ENCODE measurements at regions not wholly inside any gene's neighbourhood (a gene's known extent, or its start where the extent isn't known, plus 50 kb on each side); places are given as distances from the start of the nearest gene placed in this dataset.

DNA sequence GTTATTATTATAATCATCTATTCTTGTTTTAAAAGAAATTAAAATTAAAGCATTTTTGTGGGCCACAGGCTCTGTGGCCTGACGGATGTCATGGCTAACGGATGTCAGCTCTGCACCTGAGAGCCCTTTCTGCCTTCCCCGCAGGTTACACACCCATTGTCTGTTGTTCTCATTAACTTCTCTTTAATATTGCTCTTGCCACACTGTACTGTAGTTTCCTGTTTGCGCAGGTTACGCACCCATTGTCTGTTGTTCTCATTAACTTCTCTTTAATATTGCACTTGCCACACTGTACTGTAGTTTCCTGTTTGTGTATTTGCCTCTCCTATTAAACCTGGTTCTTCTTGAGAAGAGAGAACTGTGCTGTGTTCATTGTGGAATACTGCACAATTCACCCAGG is 294.4 kb upstream of the PLXNA2 start:
- no peak overlapping the region for H3K9ac ChIP-seq
- no peak for TF ChIP-seq EZH2phosphoT487 (IDR thresholded peaks at IDR 0.05; ENCODE audit: insufficient read depth, low read depth)
- TF ChIP-seq EZH2 (IDR thresholded peaks at IDR 0.05; ENCODE audit: insufficient read depth, poor library complexity, severe bottlenecking), result no peak
- H3K4me1 ChIP-seq (ENCODE audit: insufficient read depth), result no peaks in the 10 kb centered on the region
- H3K27me3 ChIP-seq (replicated peaks; ENCODE audit: insufficient read depth), result peaks cover 11% of the 10 kb centered on the region
- no peaks in the 10 kb centered on the region for H3F3A ChIP-seq (ENCODE audit: insufficient read depth)
- no peak overlapping the region for H2AFZ ChIP-seq
- H3K4me2 ChIP-seq (ENCODE audit: unreplicated experiment), result no peak overlapping the region
- H4K20me1 ChIP-seq (ENCODE audit: insufficient read depth), result no peaks in the 10 kb centered on the region
- no peak overlapping the region for H3K4me3 ChIP-seq
- no peaks in the 10 kb centered on the region for H3K9me3 ChIP-seq (ENCODE audit: low read depth)
- H3K36me3 ChIP-seq (ENCODE audit: low read depth), result no peaks in the 10 kb centered on the region
- in situ Hi-C loops (cut with MboI), result no loop called here
- DNase-seq, result no peak
- H3K79me2 ChIP-seq (ENCODE audit: insufficient read depth), result no peaks in the 10 kb centered on the region
- no peaks in the 10 kb centered on the region for H3K9me2 ChIP-seq (ENCODE audit: insufficient read depth)
- 68 to 73% methylated on average over 5 of the region's 5 CpGs for WGBS, 2 experiments (ENCODE audit: low coverage in 1 of 2, low lambda C conversion rate in 2 of 2, missing lambda C conversion rate in 2 of 2)
- H3K27ac ChIP-seq, result no peak overlapping the region

- no peaks in the 10 kb centered on the region for H3K9me2 ChIP-seq (ENCODE audit: insufficient read depth)
- no peaks in the 10 kb centered on the region for H3K36me3 ChIP-seq (ENCODE audit: low read depth)
- no peak overlapping the region for H2AFZ ChIP-seq
- no peak for DNase-seq
- TF ChIP-seq EZH2phosphoT487 (IDR thresholded peaks at IDR 0.05; ENCODE audit: insufficient read depth, low read depth) (no peak), EZH2 (IDR thresholded peaks at IDR 0.05; ENCODE audit: insufficient read depth, poor library complexity, severe bottlenecking) (no peak)
- 63 to 74% methylated on average over 2 of the region's 2 CpGs for WGBS, 2 experiments (ENCODE audit: low coverage in 1 of 2, low lambda C conversion rate in 2 of 2, missing lambda C conversion rate in 2 of 2)
- H4K20me1 ChIP-seq (ENCODE audit: insufficient read depth), result no peaks in the 10 kb centered on the region
- H3K27me3 ChIP-seq (replicated peaks; ENCODE audit: insufficient read depth), result 0 out of 2 replicates have a peak, but pooled peaks cover 6% of the 10 kb centered on the region
- H3K9ac ChIP-seq, result no peak overlapping the region
- no peaks in the 10 kb centered on the region for H3F3A ChIP-seq (ENCODE audit: insufficient read depth)
- H3K4me3 ChIP-seq, result no peak overlapping the region
- H3K27ac ChIP-seq, result no peak overlapping the region
- in situ Hi-C loops (cut with MboI), result no loop called here
- no peak overlapping the region for H3K4me2 ChIP-seq (ENCODE audit: unreplicated experiment)
- no peaks in the 10 kb centered on the region for H3K79me2 ChIP-seq (ENCODE audit: insufficient read depth)
- H3K4me1 ChIP-seq (ENCODE audit: insufficient read depth), result no peaks in the 10 kb centered on the region
- H3K9me3 ChIP-seq (ENCODE audit: low read depth), result no peaks in the 10 kb centered on the region
Measured at GRCh38 chr1:208540724-208541123, 296.5 kb upstream of the PLXNA2 start.

DNA sequence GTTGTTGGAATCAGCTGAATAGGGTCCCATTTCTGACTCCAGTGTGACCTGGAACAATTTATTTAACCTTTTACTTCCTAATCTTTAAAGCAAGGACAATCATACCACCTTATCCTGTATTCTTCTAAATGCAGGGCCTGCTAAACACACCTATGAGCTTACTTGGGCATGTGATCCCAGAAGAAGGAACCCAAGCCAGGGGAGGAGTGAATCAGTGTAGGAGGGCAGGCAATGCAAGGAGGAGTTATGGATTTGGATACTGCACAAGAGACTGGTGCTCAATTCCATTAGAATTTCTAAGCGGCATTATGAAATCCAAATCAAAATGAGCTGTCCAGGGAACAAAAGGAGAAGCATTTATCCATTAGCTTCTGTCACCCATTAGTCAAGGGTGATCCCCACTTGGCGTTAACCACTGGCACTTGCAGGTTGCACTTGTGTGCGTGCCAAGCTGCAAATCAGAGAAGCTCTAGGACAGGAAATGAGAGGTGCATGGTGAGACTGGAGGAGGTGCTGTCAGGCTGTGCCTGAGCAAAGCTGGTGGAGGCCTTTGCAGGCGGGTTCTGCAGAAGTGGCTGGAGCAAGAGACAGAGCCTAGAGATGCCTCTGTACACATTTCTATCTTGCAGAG is 297.2 kb upstream of the PLXNA2 start:
- H3K36me3 ChIP-seq (ENCODE audit: low read depth), result no peaks in the 10 kb centered on the region

GRCh38 chr1:208542309-208542708 is 298.1 kb upstream of the PLXNA2 start:
- DNase-seq, result no peak
- H3F3A ChIP-seq (ENCODE audit: insufficient read depth), result no peaks in the 10 kb centered on the region
- H3K4me3 ChIP-seq, result no peak overlapping the region
- no peaks in the 10 kb centered on the region for H3K4me1 ChIP-seq (ENCODE audit: insufficient read depth)
- H4K20me1 ChIP-seq (ENCODE audit: insufficient read depth), result no peaks in the 10 kb centered on the region
- H3K79me2 ChIP-seq (ENCODE audit: insufficient read depth), result no peaks in the 10 kb centered on the region
- TF ChIP-seq EZH2 (IDR thresholded peaks at IDR 0.05; ENCODE audit: insufficient read depth, poor library complexity, severe bottlenecking) (no peak), EZH2phosphoT487 (IDR thresholded peaks at IDR 0.05; ENCODE audit: insufficient read depth, low read depth) (no peak)
- no peaks in the 10 kb centered on the region for H3K9me2 ChIP-seq (ENCODE audit: insufficient read depth)
- no peaks in the 10 kb centered on the region for H3K9me3 ChIP-seq (ENCODE audit: low read depth)
- no peak overlapping the region for H2AFZ ChIP-seq
- no peak overlapping the region for H3K27ac ChIP-seq
- H3K4me2 ChIP-seq (ENCODE audit: unreplicated experiment), result no peak overlapping the region
- 63 to 70% methylated on average over 3 of the region's 3 CpGs for WGBS, 2 experiments (ENCODE audit: low coverage in 1 of 2, low lambda C conversion rate in 2 of 2, missing lambda C conversion rate in 2 of 2)
- H3K9ac ChIP-seq, result no peak overlapping the region
- no peaks in the 10 kb centered on the region for H3K27me3 ChIP-seq (replicated peaks; ENCODE audit: insufficient read depth)
- in situ Hi-C loops (cut with MboI), result no loop called here
- H3K36me3 ChIP-seq (ENCODE audit: low read depth), result no peaks in the 10 kb centered on the region

More for the DNA sequence above, 297.2 kb upstream of the PLXNA2 start:
- 69 to 71% methylated on average over 4 of the region's 4 CpGs for WGBS, 2 experiments (ENCODE audit: low coverage in 1 of 2, low lambda C conversion rate in 2 of 2, missing lambda C conversion rate in 2 of 2)
- no peaks in the 10 kb centered on the region for H3F3A ChIP-seq (ENCODE audit: insufficient read depth)
- no peaks in the 10 kb centered on the region for H3K9me2 ChIP-seq (ENCODE audit: insufficient read depth)
- in situ Hi-C loops (cut with MboI), result no loop called here
- no peak overlapping the region for H2AFZ ChIP-seq
- H4K20me1 ChIP-seq (ENCODE audit: insufficient read depth), result no peaks in the 10 kb centered on the region
- H3K9me3 ChIP-seq (ENCODE audit: low read depth), result no peaks in the 10 kb centered on the region
- H3K4me2 ChIP-seq (ENCODE audit: unreplicated experiment), result no peak overlapping the region
- no peaks in the 10 kb centered on the region for H3K4me1 ChIP-seq (ENCODE audit: insufficient read depth)
- no peak overlapping the region for H3K9ac ChIP-seq
- DNase-seq, result no peak
- TF ChIP-seq EZH2phosphoT487 (IDR thresholded peaks at IDR 0.05; ENCODE audit: insufficient read depth, low read depth) (no peak), EZH2 (IDR thresholded peaks at IDR 0.05; ENCODE audit: insufficient read depth, poor library complexity, severe bottlenecking) (no peak)
- no peak overlapping the region for H3K27ac ChIP-seq
- H3K27me3 ChIP-seq (replicated peaks; ENCODE audit: insufficient read depth), result 0 out of 2 replicates have a peak, but pooled peaks cover under 1% of the 10 kb centered on the region
- H3K79me2 ChIP-seq (ENCODE audit: insufficient read depth), result no peaks in the 10 kb centered on the region
- H3K4me3 ChIP-seq, result no peak overlapping the region
